ENCODE measurements at regions not wholly inside any gene's neighbourhood (a gene's known extent, or its start where the extent isn't known, plus 50 kb on each side); places are given as distances from the start of the nearest gene placed in this dataset.
"Not testable (repeated sequence)": the region's sequence is repeated elsewhere in the genome, so short reads cannot be mapped to it uniquely, and the experiment has no call there.

- peak; percentile 15 for DNase-seq
Observed at GRCh38 chr4:34850968-34851367, 1393.3 kb downstream of the ARAP2 start.

GRCh38 chr4:34851411-34851810 lies 1392.9 kb downstream of the ARAP2 start:
- DNase-seq, result peak; percentile 3

GRCh38 chr4:34854451-34854850 lies 1389.9 kb downstream of the ARAP2 start:
- no peak for DNase-seq

GRCh38 chr4:34861666-34862065 lies 1382.6 kb downstream of the ARAP2 start:
- DNase-seq, result no peak

GRCh38 chr4:34878961-34879360 lies 1365.4 kb downstream of the ARAP2 start:
- DNase-seq, result no peak

- no peak for DNase-seq
Observed at GRCh38 chr4:34880246-34880645, 1364.1 kb downstream of the ARAP2 start.

GRCh38 chr4:34891892-34892291 lies 1352.4 kb downstream of the ARAP2 start:
- DNase-seq, result no peak

- DNase-seq, result no peak
Observed at GRCh38 chr4:34893382-34893781, 1350.9 kb downstream of the ARAP2 start.

- DNase-seq, result no peak
Observed at GRCh38 chr4:34920032-34920431, 1324.3 kb downstream of the ARAP2 start.

- no peak for DNase-seq
Observed at GRCh38 chr4:34921391-34921790, 1322.9 kb downstream of the ARAP2 start.

GRCh38 chr4:34922325-34922724 lies 1322.0 kb downstream of the ARAP2 start:
- DNase-seq, result no peak

- no peak for DNase-seq
Observed at GRCh38 chr4:34932591-34932990, 1311.7 kb downstream of the ARAP2 start.

- DNase-seq, result no peak
Observed at GRCh38 chr4:34935739-34936138, 1308.6 kb downstream of the ARAP2 start.

- DNase-seq, result no peak
Observed at GRCh38 chr4:34939073-34939472, 1305.2 kb downstream of the ARAP2 start.

GRCh38 chr4:34943741-34944386 lies 1300.5 kb downstream of the ARAP2 start:
- DNase-seq, result no peak

- peak; percentile 27 for DNase-seq
Observed at GRCh38 chr4:34950926-34951325, 1293.4 kb downstream of the ARAP2 start.

- no peak for DNase-seq
Observed at GRCh38 chr4:34953145-34953799, 1291.0 kb downstream of the ARAP2 start.

GRCh38 chr4:34964613-34965012 lies 1279.7 kb downstream of the ARAP2 start:
- DNase-seq, result no peak

GRCh38 chr4:34972189-34972588 lies 1272.1 kb downstream of the ARAP2 start:
- DNase-seq, result no peak

GRCh38 chr4:34973650-34974312 lies 1270.5 kb downstream of the ARAP2 start:
- DNase-seq, result no peak

- no peak for DNase-seq
Observed at GRCh38 chr4:34974313-34974680, 1270.0 kb downstream of the ARAP2 start.

- DNase-seq, result not testable (repeated sequence)
Observed at GRCh38 chr4:35021222-35021621, 1223.1 kb downstream of the ARAP2 start.

- DNase-seq, result no peak
Observed at GRCh38 chr4:35025152-35025834, 1219.0 kb downstream of the ARAP2 start.
